ENCODE measurements at regions not wholly inside any gene's neighbourhood (a gene's known extent, or its start where the extent isn't known, plus 50 kb on each side); places are given as distances from the start of the nearest gene placed in this dataset.
A peak's percentile ranks its signal among the peaks of the same experiment; 100 is the strongest.

DNA sequence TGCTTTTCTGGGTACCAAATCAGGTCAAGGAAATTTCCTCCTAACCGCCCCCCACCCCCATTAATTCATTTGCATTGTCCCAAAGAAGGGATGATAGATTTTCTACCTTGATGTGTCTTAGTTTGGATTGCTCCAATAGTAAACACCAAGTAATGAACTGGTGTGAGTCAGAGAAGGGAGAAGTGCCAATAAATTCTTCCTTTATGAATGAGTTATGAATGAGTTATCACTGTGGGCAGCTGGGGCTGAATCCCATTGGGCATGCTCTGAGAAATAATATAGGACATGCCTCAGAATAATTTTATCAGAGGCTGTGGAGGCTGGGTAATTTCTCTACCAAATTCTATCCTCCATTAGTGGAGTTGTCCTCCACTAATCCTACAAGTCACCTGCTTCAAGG is 277.9 kb upstream of the FLRT2 start:
- no peak for DNase-seq (ENCODE audit: low read depth)

DNA sequence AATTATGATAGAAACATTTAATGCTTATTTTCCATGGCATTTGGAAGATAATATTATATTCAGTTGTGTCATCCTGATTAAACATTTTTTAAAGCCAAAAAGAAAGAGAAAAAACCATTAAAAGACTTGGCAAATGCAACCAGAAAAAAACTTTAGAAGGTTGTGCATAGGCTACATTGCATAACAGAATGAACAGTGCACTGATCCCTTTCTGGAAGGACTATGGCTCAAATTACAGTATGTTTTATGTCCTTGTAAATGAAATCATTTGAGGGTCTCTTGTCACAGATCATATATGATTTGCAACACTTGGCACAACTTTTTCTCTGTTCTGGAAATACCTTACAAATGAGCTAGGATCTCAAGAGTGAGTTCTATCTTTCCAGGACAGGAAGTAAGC is 275.2 kb upstream of the FLRT2 start:
- DNase-seq (ENCODE audit: low read depth): no peak

- DNase-seq (ENCODE audit: low read depth): no peak
Observed at GRCh38 chr14:85257287-85257686, 272.7 kb upstream of the FLRT2 start.

DNA sequence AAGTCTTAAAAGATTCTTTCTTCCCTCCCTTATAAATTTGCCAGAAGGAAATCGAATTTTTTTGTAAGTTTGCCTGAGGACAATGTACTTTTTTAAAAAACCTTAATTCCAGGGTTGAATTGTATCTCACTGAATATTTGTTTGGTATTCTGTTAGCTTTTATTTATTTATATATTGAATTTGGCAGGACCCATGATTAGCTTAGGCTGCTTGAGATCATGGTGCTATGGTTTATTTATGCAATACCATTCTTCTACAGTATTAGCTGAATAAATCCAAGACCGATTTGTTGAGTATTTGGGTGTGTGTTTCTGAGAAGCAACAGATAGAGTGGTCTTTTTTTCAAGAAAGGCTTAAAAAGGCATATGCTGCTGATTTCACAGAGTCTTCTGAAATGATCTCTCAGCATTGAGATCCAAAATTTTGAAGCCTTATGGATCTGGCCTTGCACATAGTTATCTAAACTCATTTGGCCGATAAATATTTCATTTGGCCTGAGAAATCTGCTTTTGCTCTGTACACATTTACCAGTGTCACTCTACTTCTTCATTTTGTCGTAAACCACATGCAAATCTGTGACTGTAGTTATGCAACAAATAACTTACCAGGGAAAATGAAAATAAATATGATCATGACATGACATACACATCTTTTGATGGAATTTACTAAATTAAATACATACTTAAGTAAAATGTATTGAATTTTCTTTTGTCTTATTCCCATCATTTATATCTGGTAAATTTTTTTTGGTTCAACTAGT is 265.8 kb upstream of the FLRT2 start:
- no peak for DNase-seq (ENCODE audit: low read depth)

GRCh38 chr14:85273099-85273677 is 256.8 kb upstream of the FLRT2 start:
- DNase-seq (ENCODE audit: low read depth): no peak

GRCh38 chr14:85273952-85274351 is 256.0 kb upstream of the FLRT2 start:
- DNase-seq (ENCODE audit: low read depth): no peak

GRCh38 chr14:85276161-85276978 is 253.6 kb upstream of the FLRT2 start:
- no peak for DNase-seq (ENCODE audit: low read depth)

GRCh38 chr14:85276979-85277228 is 253.0 kb upstream of the FLRT2 start:
- DNase-seq (ENCODE audit: low read depth): no peak

GRCh38 chr14:85279407-85279806 is 250.5 kb upstream of the FLRT2 start:
- no peak for DNase-seq (ENCODE audit: low read depth)

DNA sequence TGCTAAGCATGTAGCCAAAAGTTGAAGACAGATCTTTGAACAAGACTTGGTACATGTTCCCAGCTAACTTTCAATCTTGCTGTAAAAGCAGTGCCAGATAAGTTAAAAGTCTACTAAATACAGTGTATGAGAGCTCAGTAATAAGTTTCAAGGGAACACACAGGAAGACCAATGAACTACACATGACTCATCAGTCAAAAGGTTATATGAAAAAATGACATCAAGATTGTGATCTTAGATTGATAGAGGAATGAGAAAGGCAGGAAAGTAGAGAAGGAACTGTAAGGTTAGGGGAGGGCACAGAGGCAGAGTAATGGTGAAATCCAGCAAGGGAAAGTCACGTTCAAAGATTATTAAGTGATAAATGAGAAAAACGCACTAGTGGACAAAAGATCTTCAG is 249.9 kb upstream of the FLRT2 start:
- no peak for DNase-seq (ENCODE audit: low read depth)

DNA sequence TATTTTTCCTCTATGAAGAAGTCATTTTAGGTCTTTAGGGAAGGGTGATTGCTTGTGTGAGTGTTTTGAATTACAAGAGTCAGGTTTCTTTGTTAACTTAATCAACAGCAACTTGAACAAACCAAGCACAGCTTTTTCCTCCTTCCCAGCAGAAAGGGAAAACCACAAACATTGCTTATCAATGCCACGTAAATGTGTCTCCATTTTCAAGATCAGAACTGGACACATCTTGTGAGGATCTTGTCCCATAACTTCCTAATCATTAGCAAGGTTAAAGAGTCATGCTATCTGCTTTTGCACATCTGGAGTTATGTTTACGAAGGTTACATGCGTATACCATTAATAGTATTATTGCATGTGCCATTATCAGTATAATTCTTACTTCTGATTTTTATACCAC is 248.0 kb upstream of the FLRT2 start:
- DNase-seq (ENCODE audit: low read depth): no peak

GRCh38 chr14:85288041-85288440 is 241.9 kb upstream of the FLRT2 start:
- no peak for DNase-seq (ENCODE audit: low read depth)

DNA sequence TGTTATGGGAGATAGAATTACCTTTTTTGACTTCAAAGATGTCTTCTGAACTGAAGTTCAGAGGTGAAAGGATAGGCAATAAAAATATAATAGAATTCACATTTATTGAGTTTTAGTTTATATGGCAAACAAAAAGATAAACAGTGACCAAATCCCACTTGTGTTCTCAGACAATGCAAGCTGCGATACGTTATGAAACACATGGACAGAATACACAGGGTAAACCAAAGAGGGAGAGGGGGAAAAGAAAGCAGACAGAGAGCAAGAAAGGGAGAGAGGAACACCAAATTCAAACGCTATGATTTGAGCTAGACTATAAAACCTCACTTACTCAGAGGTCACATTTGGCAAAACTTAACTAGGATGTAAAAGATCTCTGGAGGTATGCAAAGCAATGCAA is 238.2 kb upstream of the FLRT2 start:
- no peak for DNase-seq (ENCODE audit: low read depth)

- DNase-seq (ENCODE audit: low read depth): no peak
Observed at GRCh38 chr14:85293612-85294234, 236.2 kb upstream of the FLRT2 start.

GRCh38 chr14:85295318-85295717 is 234.6 kb upstream of the FLRT2 start:
- DNase-seq (ENCODE audit: low read depth): no peak

GRCh38 chr14:85296456-85297210 is 233.3 kb upstream of the FLRT2 start:
- DNase-seq (ENCODE audit: low read depth): peak; percentile 42

DNA sequence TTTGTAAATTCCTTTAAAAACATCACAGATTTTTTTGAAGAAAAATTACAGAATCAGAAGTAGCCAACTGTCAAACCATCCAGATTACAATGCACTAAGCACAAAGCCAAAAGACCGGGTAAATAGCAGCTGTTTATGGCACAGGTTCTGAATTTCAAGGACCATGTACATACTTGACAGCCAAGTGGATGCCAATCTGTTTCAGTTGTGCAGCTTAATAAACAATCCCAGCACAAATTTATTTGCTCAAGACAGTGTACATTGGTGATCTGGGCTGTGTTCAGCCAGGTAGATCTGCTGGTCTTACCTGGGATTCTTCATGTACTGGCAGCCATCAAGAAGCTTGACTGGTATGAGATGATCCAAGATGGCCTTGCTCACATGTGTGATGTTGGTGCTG is 229.8 kb upstream of the FLRT2 start:
- no peak for DNase-seq (ENCODE audit: low read depth)

DNA sequence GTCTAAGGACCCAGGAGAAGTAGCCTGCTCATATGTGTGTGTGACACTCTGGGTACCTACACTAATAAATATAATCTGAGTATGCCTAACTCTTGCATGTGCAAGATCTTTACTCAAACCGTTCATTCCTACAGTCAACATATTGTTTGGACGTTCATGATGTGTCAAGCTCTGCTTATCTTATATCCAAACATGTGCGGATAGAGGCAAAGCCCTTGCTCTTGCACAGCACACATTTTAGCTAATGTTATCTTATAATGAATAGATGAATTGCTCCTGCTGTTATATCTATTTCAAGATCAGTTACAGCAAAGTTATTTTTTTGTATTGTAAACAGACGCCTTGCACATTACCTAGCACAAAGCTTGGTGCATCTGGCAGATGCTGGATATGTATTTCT is 228.4 kb upstream of the FLRT2 start:
- no peak for DNase-seq (ENCODE audit: low read depth)

GRCh38 chr14:85306024-85306423 is 223.9 kb upstream of the FLRT2 start:
- DNase-seq (ENCODE audit: low read depth): no peak

DNA sequence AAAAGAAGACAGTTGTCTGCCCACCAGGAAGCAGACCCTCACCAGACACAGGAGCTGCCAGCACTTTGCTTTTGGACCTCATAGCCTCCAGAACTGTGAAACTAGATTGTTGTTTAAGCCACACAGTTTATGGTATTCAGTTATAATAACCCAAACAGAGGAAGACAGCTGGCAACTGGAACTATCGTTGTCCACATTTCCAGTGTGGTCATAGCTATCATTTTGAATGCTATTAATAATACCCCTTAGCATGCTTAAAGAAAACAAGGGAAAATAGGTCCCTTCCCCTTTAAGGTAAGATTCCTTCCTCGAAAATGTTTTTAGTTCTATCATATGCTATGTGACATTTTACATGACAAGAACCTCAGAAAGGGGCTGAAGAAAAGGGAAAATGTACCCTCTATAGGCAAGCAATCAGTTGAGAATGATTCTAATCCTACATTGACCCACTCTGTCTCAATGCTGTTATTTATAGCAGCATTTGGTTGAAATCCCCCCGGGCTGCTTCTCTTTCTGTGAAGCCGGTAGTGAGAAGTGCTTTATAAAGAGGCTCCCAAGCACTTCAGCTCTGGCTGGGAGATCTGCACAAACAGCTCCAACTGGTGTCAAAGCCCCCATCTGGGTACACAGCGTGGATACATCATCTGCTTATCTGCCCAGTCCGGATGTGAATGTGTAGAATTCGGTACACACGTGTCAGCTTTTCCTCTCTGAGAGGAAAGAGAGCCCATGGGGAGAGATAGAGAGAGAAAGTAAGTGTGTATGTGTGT is 221.2 kb upstream of the FLRT2 start:
- no peak for DNase-seq (ENCODE audit: low read depth)

Data from RPMI7951 (cell line).